Stimulated activated naive B cell treated with anti-CD40 and anti-IgM and Interleukin-4, amounts not matched to agents 10 μg/mL and 1 μg/mL and 100 μg/mL, for 72 hours (primary cell): ENCODE measurements at regions not wholly inside any gene's neighbourhood (a gene's known extent, or its start where the extent isn't known, plus 50 kb on each side); places are given as distances from the start of the nearest gene placed in this dataset.
"Not testable (repeated sequence)": the region's sequence is repeated elsewhere in the genome, so short reads cannot be mapped to it uniquely, and the experiment has no call there.

Experiments used
- ATAC-seq, 2 donors: fragments of 150-1000 bp; cut with Tn5 transposase; replicated peaks; 2 replicates each; pipeline ENCODE4 v1.10.0; 2021; ENCODE audit warnings: moderate library complexity in 1 of 2
- DNase-seq: peaks from one replicate; pipeline ENCODE4 v3.0.0; 2021
- H3K27ac Mint-ChIP-seq: one replicate; pipeline ENCODE4 v1.8.0; 2022; ENCODE audit warnings: mild to moderate bottlenecking, mixed read lengths
- H3K27me3 Mint-ChIP-seq, 2 donors: one replicate each; pipeline ENCODE4 v1.8.0; 2022; ENCODE audit warnings: mixed read lengths in 2 of 2
- H3K36me3 Mint-ChIP-seq, 2 donors: one replicate each; pipeline ENCODE4 v1.8.0; 2022; ENCODE audit warnings: mixed read lengths in 2 of 2, mild to moderate bottlenecking in 1 of 2
- H3K4me1 Mint-ChIP-seq, 2 donors: one replicate each; pipeline ENCODE4 v1.8.0; 2022; ENCODE audit warnings: mixed read lengths in 2 of 2, mild to moderate bottlenecking in 1 of 2
- H3K4me3 Mint-ChIP-seq, 2 donors: one replicate each; pipeline ENCODE4 v1.8.0; 2022; ENCODE audit warnings: mild to moderate bottlenecking in 2 of 2, mixed read lengths in 2 of 2, moderate library complexity in 1 of 2
- H3K9me3 Mint-ChIP-seq, 2 donors: one replicate each; pipeline ENCODE4 v1.8.0; 2022; ENCODE audit warnings: mixed read lengths in 2 of 2, mild to moderate bottlenecking in 1 of 2

DNA sequence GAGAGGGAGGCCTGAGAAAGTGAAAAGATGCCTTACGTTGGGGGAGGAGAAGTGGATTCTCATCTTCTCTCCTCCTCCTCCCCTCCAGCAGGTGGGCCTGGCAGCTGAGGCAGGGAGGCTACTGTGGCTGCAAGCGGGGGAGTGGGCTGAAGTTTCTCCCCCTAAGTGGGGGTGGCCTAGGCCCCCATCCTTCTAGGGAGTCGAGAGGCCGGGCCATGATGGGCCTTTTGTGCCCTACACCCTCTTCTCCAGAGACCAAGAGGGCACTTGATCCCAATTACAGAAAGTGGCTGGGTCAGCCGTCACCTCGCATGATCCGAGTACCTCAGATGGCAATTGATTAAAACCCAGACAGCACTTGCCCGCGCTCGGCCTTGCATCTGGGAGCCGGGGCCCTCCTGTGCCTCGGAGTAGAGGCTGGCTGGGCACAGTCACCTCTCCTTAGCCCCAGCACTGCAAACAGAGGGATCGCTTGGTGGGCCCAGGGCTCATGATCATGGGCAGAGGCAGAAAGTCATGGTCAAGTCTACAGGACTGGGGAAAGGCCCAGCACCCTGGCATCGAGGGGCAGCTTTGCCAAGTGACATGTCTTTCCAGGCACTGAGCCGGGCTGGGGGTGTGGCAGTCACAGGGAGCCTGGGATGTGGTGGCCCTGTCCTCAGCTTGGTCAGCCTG is 78.3 kb downstream of the IRX5 start:
- ATAC-seq (no peak), DNase-seq (no peak)
- Mint-ChIP-seq H3K36me3 (no peaks in the 10 kb centered on the region), H3K4me1 (no peaks in the 10 kb centered on the region), H3K27me3 (no peaks in the 10 kb centered on the region), H3K9me3 (peaks cover 0 to 1% of the 10 kb centered on the region in 2 donors), H3K4me3 (no peak overlapping the region), H3K27ac (no peak overlapping the region)

DNA sequence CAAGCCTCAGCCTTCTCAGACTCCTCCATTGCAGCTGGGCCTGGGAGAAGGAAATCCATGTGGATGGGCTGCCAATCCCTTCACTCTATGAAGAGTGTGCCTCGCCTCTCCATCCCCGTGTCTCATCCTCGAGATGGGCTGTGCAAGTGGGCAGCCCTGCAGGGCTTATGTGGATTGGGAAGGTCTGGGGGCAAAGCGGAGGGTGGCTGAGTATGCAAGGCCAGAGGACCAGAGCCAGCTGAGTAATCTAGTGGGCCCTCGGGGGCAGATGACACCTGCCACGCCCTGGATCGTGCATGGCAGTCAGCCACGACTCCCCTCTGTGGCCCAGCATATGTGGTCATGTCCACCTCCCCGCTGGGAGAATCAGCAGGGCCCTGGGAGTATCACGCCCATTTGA is 78.9 kb downstream of the IRX5 start:
- DNase-seq (no peak), ATAC-seq (no peak)
- H3K4me1 Mint-ChIP-seq = no peaks in the 10 kb centered on the region
- H3K36me3 Mint-ChIP-seq = no peaks in the 10 kb centered on the region
- peaks cover 0 to 1% of the 10 kb centered on the region in 2 donors for H3K9me3 Mint-ChIP-seq
- no peak overlapping the region for H3K4me3 Mint-ChIP-seq
- H3K27ac Mint-ChIP-seq = no peak overlapping the region
- no peaks in the 10 kb centered on the region for H3K27me3 Mint-ChIP-seq

DNA sequence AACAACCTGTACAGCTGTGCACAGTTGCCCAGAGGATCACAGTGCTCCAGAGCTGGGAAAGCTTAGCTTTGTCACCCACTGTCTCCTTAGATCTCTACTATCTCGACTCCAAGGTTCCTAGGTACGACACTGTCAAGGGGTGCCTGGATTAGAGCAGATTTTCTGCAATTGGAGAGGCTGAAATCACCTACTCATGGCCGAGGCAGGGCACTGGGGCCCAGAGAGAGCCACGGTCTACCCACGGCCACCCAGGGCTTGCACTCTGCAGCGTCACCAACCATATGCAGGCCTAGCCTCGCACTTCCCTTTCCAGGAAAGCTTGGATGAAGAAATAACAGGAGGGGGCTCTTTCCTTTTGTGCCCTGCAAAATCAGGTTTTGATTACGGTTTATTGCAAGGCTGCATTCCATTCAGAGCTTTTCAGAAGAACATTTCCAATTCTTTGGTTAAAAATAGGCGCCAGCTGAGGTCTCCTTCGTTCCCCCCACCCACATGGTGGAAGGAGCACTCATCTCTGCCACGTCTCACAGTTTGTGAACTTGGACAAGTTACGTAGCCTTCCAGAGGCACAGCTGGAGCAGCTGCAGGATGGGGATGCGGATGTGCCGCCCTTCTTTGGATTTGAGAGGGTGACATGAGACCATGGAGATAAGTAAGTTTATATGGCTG is 80.0 kb downstream of the IRX5 start:
- H3K4me3 Mint-ChIP-seq = no peak overlapping the region
- H3K27ac Mint-ChIP-seq = no peak overlapping the region
- no peaks in the 10 kb centered on the region for H3K36me3 Mint-ChIP-seq
- ATAC-seq (no peak), DNase-seq (no peak)
- no peaks in the 10 kb centered on the region for H3K27me3 Mint-ChIP-seq
- peaks cover 0 to 1% of the 10 kb centered on the region in 2 donors for H3K9me3 Mint-ChIP-seq
- no peaks in the 10 kb centered on the region for H3K4me1 Mint-ChIP-seq

DNA sequence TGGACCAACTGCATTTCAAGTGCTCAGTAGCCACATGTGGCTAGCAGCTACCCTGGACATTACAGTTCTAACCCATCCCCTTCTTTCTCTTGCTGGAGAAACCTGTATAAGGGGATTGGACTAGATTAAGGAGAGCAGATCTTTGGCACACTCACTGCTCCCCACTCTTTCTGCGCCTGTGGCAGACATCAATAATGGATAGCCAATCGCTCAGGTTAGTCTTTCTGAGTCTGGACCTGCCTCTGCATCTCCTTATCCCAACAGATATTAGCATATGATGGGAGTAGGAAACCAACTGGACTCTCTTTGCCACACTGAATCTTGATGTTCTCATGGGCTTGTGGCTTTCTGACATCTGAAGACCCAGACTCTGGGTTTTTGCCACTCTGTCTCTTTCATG is 81.7 kb downstream of the IRX5 start:
- H3K27me3 Mint-ChIP-seq = no peaks in the 10 kb centered on the region
- no peaks in the 10 kb centered on the region for H3K4me1 Mint-ChIP-seq
- no peak overlapping the region for H3K4me3 Mint-ChIP-seq
- H3K36me3 Mint-ChIP-seq = no peaks in the 10 kb centered on the region
- no peak overlapping the region for H3K27ac Mint-ChIP-seq
- H3K9me3 Mint-ChIP-seq = peaks cover 0 to 1% of the 10 kb centered on the region in 2 donors
- DNase-seq (no peak), ATAC-seq (no peak)

DNA sequence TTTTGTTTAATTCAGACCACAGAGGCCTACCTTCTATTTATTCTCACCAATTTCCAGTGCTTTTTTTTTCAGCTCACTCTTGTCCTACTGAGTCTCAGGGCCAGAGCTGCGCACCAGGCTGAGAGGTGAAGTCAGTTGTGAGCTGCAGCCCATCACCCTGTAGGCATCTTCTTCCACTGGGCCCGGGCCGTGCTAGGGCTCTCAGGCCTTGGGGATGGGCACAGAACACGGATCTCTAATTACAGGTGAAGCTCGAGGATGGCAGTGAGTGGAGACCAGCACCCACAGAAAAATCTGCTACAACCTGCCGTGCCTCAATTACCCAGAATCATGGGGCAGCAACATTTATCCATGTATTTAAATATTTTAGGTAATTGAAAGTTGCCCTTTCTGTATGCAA is 82.1 kb downstream of the IRX5 start:
- Mint-ChIP-seq H3K9me3 (peaks cover 0 to 1% of the 10 kb centered on the region in 2 donors), H3K4me3 (no peak overlapping the region), H3K36me3 (no peaks in the 10 kb centered on the region), H3K27ac (no peak overlapping the region), H3K4me1 (no peaks in the 10 kb centered on the region), H3K27me3 (no peaks in the 10 kb centered on the region)
- DNase-seq = no peak
- ATAC-seq = no peak

DNA sequence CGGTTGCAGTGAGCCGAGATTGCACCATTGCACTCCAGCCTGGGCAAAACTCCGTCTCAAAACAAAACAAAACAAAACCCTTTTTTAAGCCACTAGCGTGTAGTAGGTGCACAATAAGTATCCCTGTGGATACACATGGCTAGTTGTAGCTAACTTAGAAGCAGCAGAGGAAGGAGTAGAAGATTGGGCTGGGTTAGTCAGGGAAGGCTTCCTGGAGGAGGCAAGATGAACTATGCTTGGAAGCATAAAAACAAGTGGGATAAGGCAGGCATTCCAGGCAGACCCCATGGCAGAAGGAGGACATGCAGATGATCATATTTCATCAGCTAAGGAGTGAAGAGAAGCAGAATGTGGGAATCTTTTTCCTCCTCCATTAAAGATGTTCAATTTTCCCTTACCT is 83.4 kb downstream of the IRX5 start:
- Mint-ChIP-seq H3K4me3 (no peak overlapping the region), H3K4me1 (no peaks in the 10 kb centered on the region), H3K9me3 (peaks cover 0 to 1% of the 10 kb centered on the region in 2 donors), H3K27ac (no peak overlapping the region), H3K27me3 (no peaks in the 10 kb centered on the region), H3K36me3 (no peaks in the 10 kb centered on the region)
- DNase-seq = no peak
- ATAC-seq = no peak

DNA sequence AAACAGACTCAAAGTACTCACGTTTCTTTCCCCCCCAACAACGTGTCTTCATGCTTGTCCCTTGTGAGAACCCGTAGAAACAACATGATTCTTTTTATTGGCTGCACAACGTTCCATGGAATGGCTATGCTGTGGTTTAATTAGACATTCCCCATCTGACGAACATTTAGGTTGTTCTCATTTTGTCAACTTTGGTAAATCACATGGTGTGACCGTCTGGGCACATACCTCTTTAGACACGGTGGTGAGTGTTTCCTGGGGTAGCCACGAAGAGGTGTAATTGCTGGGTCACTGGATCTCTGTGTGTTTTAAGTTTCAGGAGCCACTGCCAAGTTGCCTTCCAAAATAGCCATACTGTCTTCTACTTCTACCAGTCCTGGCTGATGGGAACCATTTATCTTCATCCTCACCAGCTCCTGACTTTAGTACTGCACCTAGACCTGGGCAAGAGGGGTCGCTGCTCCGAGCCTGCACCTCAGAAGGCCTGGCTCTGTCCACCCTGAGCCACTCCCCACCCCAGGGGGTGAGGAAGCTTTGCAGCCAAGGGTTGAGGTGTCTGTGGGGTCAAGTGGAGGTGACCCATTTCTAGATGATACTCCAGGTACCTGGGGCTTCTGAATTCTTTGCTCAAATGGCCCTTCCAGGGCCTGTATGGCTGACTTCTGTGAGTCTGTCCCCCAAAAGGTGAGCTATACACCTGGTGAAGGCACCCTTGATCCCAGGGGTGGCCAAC is 84.7 kb downstream of the IRX5 start:
- no peaks in the 10 kb centered on the region for H3K4me1 Mint-ChIP-seq
- no peak for DNase-seq
- H3K27me3 Mint-ChIP-seq = peaks cover 0 to 8% of the 10 kb centered on the region in 2 donors
- H3K4me3 Mint-ChIP-seq = no peak overlapping the region
- H3K9me3 Mint-ChIP-seq = peaks cover 7 to 9% of the 10 kb centered on the region in 2 donors
- H3K36me3 Mint-ChIP-seq = no peaks in the 10 kb centered on the region
- H3K27ac Mint-ChIP-seq = no peak overlapping the region
- no peak for ATAC-seq

DNA sequence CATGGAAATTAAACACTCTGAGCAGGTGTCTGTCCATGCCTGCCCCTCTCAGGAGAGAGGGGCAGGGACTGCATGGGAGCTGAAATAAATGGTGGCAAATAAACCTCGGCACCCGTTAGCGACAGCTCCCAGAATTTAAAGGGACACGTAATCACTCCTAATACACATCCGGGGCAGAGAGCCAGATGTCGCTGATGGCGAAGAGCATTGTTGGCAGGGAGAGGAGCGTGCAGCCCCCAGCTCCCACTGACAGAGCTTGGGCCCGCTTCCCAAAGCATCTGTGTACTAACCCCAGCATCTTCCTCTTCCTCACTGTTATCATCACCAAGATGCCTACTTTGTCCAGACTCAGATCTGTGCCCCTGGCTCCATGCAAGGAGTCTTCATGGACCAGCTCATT is 85.8 kb downstream of the IRX5 start:
- H3K9me3 Mint-ChIP-seq = peaks cover 9 to 14% of the 10 kb centered on the region in 2 donors
- ATAC-seq (no peak), DNase-seq (no peak)
- H3K27me3 Mint-ChIP-seq = peaks cover 2 to 12% of the 10 kb centered on the region in 2 donors
- H3K4me1 Mint-ChIP-seq = no peaks in the 10 kb centered on the region
- H3K4me3 Mint-ChIP-seq = no peak overlapping the region
- no peaks in the 10 kb centered on the region for H3K36me3 Mint-ChIP-seq
- no peak overlapping the region for H3K27ac Mint-ChIP-seq

DNA sequence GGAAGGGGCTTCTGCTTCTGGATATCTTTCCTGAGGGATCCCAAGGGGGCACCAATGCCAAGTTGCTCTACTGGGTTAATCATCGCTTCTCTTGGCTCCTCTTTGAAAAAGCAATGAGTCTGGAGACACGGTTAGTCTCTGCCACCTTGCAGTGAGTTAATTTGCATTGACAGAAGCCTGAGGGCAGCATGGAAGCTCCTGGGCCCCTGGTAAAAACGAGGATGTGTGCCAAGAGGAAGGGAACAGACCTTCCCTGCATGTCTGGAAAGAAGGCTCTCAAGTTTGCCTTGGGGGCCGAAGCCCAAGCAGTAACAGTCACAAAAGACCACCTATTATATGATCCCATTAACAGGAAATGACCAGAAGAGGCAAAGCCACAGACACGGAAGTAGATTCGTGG is 86.7 kb downstream of the IRX5 start:
- H3K27ac Mint-ChIP-seq = no peak overlapping the region
- H3K9me3 Mint-ChIP-seq = peaks cover 9 to 14% of the 10 kb centered on the region in 2 donors
- H3K4me1 Mint-ChIP-seq = no peaks in the 10 kb centered on the region
- H3K36me3 Mint-ChIP-seq = no peaks in the 10 kb centered on the region
- ATAC-seq (no peak), DNase-seq (no peak)
- H3K27me3 Mint-ChIP-seq = peaks cover 5 to 12% of the 10 kb centered on the region in 2 donors
- no peak overlapping the region for H3K4me3 Mint-ChIP-seq

DNA sequence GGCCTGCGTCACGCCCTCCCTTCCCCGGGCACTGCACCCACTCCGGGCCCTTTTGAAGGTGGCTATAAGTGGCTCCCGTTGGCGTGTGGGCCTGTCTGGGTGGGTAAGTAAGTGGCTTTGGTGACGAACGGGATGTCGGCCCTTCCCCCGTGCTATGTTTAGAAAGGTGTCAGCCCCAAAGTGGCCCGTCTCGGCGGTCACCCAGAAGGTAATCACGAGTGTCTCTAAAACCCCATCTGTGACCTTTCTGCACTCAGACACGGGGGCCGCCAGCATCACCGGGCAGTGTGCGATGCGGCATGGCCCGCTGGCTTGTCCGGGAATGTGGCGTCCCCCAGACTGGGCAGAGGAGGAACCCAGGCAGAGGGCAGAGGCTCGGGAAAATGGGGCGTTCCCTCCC is 88.2 kb downstream of the IRX5 start:
- peaks cover 5 to 12% of the 10 kb centered on the region in 2 donors for H3K27me3 Mint-ChIP-seq
- H3K9me3 Mint-ChIP-seq = peaks cover 7 to 14% of the 10 kb centered on the region in 2 donors
- no peaks in the 10 kb centered on the region for H3K36me3 Mint-ChIP-seq
- H3K4me1 Mint-ChIP-seq = no peaks in the 10 kb centered on the region
- no peak overlapping the region for H3K27ac Mint-ChIP-seq
- ATAC-seq (no peak), DNase-seq (no peak)
- no peak overlapping the region for H3K4me3 Mint-ChIP-seq

DNA sequence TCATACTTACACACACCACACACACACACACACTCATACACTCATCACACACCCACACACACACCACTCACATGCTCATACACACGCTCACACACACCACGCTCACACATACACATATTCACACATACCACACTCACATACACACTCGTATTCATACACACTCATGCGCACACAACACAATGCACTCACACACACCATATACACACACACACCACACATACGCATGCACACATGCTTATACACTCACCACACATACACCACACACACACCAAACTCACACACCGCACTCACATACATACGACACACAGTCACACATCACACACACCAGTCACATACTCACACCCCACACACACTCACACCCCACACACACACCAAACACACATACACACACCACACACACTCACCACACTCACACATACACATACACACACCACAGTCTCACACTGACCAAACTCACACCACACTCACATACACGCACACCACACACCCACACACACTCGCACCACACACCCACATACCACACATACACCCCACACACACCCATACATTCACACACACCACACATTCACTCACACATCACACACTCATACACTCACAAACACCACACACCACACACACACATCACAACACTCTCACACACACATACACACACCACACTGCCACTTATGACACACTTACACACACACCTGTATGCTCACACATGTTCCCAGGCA is 88.9 kb downstream of the IRX5 start:
- DNase-seq (no peak), ATAC-seq (no peak)
- Mint-ChIP-seq H3K9me3 (peaks cover 7 to 14% of the 10 kb centered on the region in 2 donors), H3K27me3 (peaks cover 5 to 12% of the 10 kb centered on the region in 2 donors), H3K27ac (no peak overlapping the region), H3K36me3 (no peaks in the 10 kb centered on the region), H3K4me1 (no peaks in the 10 kb centered on the region), H3K4me3 (no peak overlapping the region)

DNA sequence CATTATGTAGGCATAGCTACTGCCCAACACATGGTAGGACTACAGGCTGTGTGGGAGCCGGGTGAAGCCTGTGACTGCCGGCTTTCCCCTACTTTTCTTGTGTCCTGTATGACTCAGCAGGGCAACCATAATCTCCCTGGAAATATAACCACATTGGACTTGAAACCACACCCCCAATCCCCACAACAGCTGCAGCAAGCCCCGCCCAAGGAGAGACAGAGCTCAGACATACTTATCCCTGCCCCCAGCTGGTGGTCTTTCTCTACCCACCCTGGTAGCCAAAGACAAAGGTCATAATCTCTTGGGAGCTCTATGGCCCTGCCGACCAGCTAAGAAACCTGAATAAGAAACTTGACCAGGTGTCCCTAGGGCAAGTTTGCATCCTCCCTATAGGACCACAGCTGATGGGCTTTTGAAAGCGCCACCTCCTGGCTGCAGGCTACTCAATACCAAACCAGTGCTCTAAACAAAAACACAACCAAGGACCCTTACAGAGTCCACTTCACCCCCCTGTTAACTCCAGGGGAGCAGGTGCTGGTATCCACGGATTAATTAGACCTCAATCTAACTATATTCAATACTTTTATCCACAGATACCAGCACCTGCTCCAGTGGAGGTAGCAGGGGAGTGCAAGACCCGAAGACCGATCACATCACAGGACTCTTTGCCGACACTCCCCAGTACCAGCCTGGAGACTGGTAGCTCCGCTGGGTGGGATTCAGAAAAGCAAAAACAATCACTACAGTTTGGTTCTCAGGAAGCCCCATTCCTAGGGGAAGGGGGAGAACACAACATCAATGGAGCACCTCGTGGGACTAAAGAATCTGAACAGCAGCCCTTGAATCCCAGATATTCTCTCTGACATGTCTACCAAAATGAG is 91.2 kb downstream of the IRX5 start:
- Mint-ChIP-seq H3K4me3 (no peak overlapping the region), H3K27ac (no peak overlapping the region), H3K36me3 (no peaks in the 10 kb centered on the region), H3K4me1 (no peaks in the 10 kb centered on the region), H3K27me3 (peaks cover 11 to 12% of the 10 kb centered on the region in 2 donors), H3K9me3 (peaks cover 11 to 20% of the 10 kb centered on the region in 2 donors)
- no peak for DNase-seq
- no peak for ATAC-seq

DNA sequence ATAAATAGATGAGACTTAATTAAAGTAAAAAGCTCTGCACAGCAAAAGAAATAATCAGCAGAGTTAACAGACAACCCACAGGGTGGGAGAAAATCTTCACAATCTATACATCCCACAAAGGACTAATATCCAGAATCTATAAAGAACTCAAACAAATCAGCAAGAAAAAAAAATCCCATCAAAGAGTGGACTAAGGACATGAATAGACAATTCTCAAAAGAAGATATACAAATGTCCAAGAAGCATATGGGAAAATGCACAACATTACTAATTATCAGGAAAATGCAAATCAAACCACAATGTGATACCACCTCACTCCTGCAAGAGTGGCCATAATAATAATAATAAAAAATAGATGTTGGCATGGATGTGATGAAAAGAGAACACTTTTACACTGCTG is 96.6 kb downstream of the IRX5 start:
- not testable (repeated sequence) for H3K27ac Mint-ChIP-seq, H3K36me3 Mint-ChIP-seq, H3K4me1 Mint-ChIP-seq, DNase-seq, H3K27me3 Mint-ChIP-seq, H3K4me3 Mint-ChIP-seq, ATAC-seq
- peaks cover 8 to 20% of the 10 kb centered on the region in 2 donors for H3K9me3 Mint-ChIP-seq

DNA sequence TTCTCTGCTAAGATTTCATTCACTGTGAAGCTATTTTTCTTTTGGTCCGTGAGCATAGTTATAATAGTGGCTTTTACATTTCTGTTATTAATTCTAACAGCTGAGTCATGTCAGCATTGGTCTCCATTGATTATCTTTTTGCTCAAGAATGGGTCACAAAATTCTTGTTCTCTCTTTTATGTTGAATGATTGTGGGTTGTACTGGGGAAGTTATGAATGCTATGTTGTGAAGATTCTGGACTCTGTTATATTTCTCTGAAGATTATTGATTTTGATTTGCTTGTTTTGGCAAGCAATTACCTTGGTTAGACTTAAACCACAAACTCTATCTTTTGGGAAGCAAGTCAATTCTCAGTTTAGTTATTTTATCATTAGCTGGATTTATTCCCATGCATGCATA is 98.8 kb downstream of the IRX5 start:
- Mint-ChIP-seq H3K36me3 (no peaks in the 10 kb centered on the region), H3K4me3 (no peak overlapping the region), H3K27me3 (peaks cover 0 to 5% of the 10 kb centered on the region in 2 donors), H3K9me3 (peaks cover 8 to 20% of the 10 kb centered on the region in 2 donors), H3K27ac (no peak overlapping the region), H3K4me1 (no peaks in the 10 kb centered on the region)
- DNase-seq = no peak
- ATAC-seq = no peak
